Gastroesophageal sphincter (tissue), 3 donors: ENCODE measurements at regions not wholly inside any gene's neighbourhood (a gene's known extent, or its start where the extent isn't known, plus 50 kb on each side); places are given as distances from the start of the nearest gene placed in this dataset.

Source experiments
- CTCF ChIP-seq, 4 experiments: fragments of 200-600 bp in 2 of 4; fragments of 450-650 bp in 2 of 4; sonication (generic) in 1 of 4; IDR thresholded peaks; one replicate each; pipeline ENCODE4 v1.5.1; 2017 to 2019; ENCODE audit warnings: antibody characterized with exemption in 4 of 4, mild to moderate bottlenecking in 2 of 4, moderate library complexity in 2 of 4
- POLR2A ChIP-seq, 2 donors: fragments of 450-650 bp; IDR thresholded peaks; one replicate each; pipeline ENCODE4 v1.6.1; 2017; ENCODE audit warnings: antibody characterized with exemption in 2 of 2, mild to moderate bottlenecking in 2 of 2, moderate library complexity in 1 of 2
- POLR2AphosphoS5 ChIP-seq: sonication (generic); formaldehyde crosslinking; IDR thresholded peaks from one replicate; pipeline ENCODE4 v1.6.1; 2017; ENCODE audit warnings: antibody characterized with exemption

- TF ChIP-seq CTCF (IDR thresholded peaks at IDR 0.05): no peak
- no peak for TF ChIP-seq POLR2AphosphoS5
- TF ChIP-seq POLR2A (IDR thresholded peaks at IDR 0.05): no peak
These were observed 551.6 kb upstream of the C9orf72 start for GRCh38 chr9:28124917-28125316.
